ENCODE measurements at regions not wholly inside any gene's neighbourhood (a gene's known extent, or its start where the extent isn't known, plus 50 kb on each side); places are given as distances from the start of the nearest gene placed in this dataset.

- no peak for TF ChIP-seq POLR2A (IDR thresholded peaks at IDR 0.05)
- TF ChIP-seq CTCF (IDR thresholded peaks at IDR 0.05): no peak
Measured at GRCh38 chr1:80495806-80496205, 1304.9 kb upstream of the ADGRL2 start.
